RWPE1 (cell line): ENCODE measurements at regions not wholly inside any gene's neighbourhood (a gene's known extent, or its start where the extent isn't known, plus 50 kb on each side); places are given as distances from the start of the nearest gene placed in this dataset.
"Not testable (repeated sequence)": the region's sequence is repeated elsewhere in the genome, so short reads cannot be mapped to it uniquely, and the experiment has no call there.

Source experiments
- CTCF ChIA-PET: fragments of 350-600 bp; sonication (Branson Sonifier 250); formaldehyde crosslinking; extraction: SDS; loops from one replicate; lab custom pipeline; 2021; lab: Yijun Ruan, JAX
- POLR2A ChIA-PET: fragments of 400-600 bp; formaldehyde crosslinking; extraction: SDS; loops from one replicate; lab custom pipeline; 2020; ENCODE audit warnings: antibody characterized with exemption; ENCODE audit not compliant: low non-redundant PET; lab: Yijun Ruan, JAX
- DNase-seq: peaks from one replicate; pipeline ENCODE4 v3.0.0; 2012; ENCODE audit warnings: low spot score
- H3K27ac ChIP-seq: fragments of 450-650 bp; 2 replicates; pipeline ENCODE4 v1.5.1; 2017
- TF ChIP-seq, protein P1 (sequence below): fragments of 450-650 bp; conservative IDR thresholded peaks from 2 replicates; pipeline ENCODE4 v1.5.1; 2017; ENCODE audit warnings: low read depth, mild to moderate bottlenecking

DNA sequence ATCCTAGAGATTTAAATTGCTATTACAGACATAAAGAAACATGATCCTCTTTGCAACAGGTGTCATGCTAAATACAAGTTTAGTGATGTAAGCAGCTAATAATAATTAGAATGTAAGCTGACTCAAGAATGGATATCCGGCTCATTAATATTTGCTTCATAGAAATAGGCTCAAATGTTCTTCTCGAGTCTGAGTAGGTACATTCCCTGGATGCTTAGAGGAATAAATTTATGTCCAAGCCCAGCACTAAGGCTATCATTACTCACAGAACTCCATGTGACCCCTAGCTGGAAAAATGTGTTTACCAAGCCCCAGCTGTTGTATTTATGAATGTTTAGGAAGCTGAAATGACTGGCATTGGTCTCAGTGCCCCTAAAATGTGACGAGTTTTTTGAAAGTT lies 87.6 kb upstream of the TSPAN7 start:
- CTCF ChIA-PET, result no interaction called here
- no peak overlapping the region for H3K27ac ChIP-seq

DNA sequence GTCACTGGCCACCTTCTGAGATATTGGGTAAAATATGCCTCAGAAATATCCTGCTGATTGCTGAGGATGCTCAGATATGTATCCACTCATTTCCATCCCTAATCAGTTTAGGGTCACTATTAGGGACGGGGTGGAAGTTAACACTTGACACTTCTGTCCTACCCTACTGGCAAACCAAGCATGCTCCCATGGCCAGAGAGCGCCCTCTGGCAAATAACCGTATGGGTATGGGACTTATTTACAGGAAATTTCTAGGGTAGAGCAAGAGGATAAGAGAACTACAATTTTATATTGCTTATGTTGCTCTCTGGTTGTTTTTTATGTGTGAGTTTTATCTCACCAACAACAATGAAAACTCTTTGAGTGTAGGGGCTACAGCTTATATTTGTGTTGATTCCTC lies 86.8 kb upstream of the TSPAN7 start:
- POLR2A ChIA-PET, result no interaction called here
- H3K27ac ChIP-seq, result no peak overlapping the region
- TF ChIP-seq, protein P1, sequence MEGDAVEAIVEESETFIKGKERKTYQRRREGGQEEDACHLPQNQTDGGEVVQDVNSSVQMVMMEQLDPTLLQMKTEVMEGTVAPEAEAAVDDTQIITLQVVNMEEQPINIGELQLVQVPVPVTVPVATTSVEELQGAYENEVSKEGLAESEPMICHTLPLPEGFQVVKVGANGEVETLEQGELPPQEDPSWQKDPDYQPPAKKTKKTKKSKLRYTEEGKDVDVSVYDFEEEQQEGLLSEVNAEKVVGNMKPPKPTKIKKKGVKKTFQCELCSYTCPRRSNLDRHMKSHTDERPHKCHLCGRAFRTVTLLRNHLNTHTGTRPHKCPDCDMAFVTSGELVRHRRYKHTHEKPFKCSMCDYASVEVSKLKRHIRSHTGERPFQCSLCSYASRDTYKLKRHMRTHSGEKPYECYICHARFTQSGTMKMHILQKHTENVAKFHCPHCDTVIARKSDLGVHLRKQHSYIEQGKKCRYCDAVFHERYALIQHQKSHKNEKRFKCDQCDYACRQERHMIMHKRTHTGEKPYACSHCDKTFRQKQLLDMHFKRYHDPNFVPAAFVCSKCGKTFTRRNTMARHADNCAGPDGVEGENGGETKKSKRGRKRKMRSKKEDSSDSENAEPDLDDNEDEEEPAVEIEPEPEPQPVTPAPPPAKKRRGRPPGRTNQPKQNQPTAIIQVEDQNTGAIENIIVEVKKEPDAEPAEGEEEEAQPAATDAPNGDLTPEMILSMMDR, result no peak
- no peak for DNase-seq
- CTCF ChIA-PET, result no interaction called here

More for the DNA sequence above, 87.6 kb upstream of the TSPAN7 start:
- POLR2A ChIA-PET, result no interaction called here
- no peak for DNase-seq
- TF ChIP-seq, protein P1, result no peak

DNA sequence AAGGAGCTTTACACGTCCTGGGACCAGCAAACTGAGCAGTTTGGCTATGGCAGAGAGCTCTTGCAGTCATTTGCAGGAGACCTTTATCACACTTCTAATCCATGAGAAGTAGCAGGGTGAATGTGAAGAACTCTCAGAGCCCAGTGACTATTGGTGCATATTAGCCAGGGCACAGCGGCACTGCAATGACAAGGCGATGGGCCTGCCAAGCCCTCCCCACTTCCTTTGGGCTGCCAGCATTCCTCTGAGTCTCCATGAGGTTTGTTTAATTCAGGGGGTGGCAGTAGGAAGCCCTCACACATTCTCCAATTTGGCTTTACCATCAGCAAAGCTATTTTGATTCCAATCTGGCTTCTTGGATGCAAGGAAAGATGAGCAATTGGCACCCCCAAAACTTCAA lies 79.2 kb upstream of the TSPAN7 start:
- no peak for DNase-seq
- CTCF ChIA-PET, result no interaction called here
- no peak overlapping the region for H3K27ac ChIP-seq
- TF ChIP-seq, protein P1, result no peak
- POLR2A ChIA-PET, result no interaction called here

DNA sequence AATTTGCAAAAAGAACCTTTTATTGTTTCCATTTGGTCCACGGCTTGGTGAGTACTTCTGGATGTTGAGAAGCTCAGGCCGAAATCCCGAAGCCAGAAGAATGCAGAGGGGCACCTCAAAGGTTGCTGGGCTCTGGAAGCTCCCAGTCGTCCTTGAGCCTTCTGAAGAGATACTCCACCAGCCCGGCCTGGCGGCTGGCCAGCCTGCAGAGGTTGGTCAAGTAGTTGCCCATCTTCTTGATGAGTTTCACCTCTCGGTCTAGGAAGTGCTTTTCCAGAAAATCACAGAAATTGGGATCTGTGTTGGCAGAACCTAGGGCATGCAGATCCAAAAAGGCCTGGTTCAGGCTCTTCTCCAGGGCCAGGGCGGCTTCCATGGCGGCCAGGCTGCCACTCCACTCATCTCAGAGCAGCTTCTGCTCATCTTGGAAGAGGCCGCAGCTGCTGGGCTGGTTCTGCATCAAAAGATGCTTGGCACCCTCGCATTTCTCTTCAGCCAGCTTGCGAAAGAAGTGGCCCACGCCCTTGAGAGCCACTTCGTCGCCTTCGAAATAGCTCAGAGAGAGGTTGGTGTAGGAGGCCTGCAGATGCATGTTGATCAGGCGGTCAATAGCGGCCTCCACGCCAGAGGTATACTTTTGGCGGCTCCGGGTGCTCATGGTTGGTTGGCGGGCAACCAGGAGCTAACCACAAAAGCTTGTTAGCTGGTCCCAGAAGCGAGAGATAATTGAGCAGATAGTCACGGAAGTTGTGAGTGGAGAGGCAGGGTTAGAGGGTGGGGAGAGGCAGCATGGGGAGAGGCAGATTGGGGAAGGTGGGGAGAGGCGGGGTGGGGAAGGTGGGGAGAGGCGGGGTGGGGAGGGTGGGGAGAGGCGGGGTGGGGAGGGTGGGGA lies 76.5 kb upstream of the TSPAN7 start:
- TF ChIP-seq, protein P1, result no peak
- H3K27ac ChIP-seq, result no peak overlapping the region
- ChIA-PET POLR2A (no interaction called here), CTCF (no interaction called here)
- DNase-seq, result no peak

DNA sequence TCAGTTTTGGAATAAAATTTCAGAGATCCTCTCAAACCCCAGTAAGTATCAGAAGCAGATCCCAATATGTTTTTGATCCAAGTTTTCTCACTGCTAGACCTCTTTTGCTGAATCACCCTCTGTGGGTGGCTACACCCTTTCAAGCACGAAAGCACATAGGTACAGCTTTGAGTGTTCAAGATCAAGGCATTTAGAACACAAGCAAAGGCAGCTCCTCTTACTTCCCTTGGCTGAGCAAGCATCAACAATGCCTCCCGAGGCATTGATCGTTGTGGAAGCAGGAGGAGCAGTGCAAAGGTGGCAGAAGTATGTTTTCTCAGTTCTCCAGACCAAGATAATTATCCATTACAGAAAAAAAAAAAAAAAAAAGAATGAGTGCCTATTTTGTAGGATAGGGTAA lies 72.0 kb upstream of the TSPAN7 start:
- no peak for DNase-seq
- POLR2A ChIA-PET, result no interaction called here
- no peak overlapping the region for H3K27ac ChIP-seq
- CTCF ChIA-PET, result no interaction called here
- TF ChIP-seq, protein P1, result no peak

DNA sequence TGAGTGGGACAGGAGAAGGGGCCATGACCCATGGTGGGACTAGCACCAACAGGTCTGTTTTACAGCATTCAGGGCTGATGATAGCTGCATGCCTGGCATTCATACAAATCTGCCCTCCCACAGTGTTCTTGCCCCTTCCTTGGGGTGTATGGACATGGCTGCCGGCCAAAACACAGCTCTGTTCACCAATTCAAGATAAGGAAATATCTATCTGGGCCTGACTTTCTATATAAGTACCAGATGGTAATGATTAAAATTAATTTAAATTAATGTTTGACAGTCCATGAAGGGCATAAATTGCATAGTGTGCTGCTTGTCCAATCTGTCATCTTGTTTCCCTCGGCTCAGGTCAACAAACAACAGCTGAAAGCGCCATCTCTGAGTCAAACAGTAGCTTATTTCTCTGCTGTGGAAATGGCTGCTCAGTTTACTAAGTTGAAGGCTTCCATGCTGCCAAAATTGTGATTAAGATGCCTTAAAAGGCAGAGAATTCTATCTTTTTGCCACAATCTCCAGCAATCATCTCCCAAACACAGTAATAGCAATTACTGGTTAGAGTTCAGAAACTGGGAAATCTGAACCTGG lies 67.0 kb upstream of the TSPAN7 start:
- no peak overlapping the region for H3K27ac ChIP-seq
- no peak for DNase-seq
- POLR2A ChIA-PET, result no interaction called here
- CTCF ChIA-PET, result interaction anchor here (0.7 kb wide), 1 partner anchor 322 kb away, joined by 3 read pairs; no protein-coding TSS in a partner anchor
- TF ChIP-seq, protein P1, result no peak

DNA sequence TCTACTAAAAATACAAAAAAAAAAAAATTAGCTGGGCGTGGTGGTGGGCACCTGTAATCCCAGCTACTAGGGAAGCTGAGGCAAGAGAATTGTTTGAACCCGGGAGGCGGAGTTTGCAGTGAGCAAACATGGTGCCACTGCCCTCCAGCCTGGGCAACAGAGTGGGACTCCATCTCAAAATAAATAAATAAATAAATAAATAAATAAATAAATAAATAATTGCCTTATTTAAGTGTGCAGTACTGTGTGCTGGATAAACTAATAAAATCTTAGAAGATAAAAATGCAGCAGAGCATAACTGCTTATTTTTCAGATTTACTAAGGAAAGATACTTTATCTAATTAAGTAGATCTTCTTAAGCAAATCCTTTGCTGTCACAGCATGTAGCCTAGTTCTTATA lies 61.7 kb upstream of the TSPAN7 start:
- H3K27ac ChIP-seq, POLR2A ChIA-PET, DNase-seq: not testable (repeated sequence)
- CTCF ChIA-PET, result interaction anchor here (0.6 kb wide), 2 partner anchors 139 to 232 kb away, joined by 3 to 4 read pairs; no protein-coding TSS in a partner anchor
